ENCODE measurements at regions not wholly inside any gene's neighbourhood (a gene's known extent, or its start where the extent isn't known, plus 50 kb on each side); places are given as distances from the start of the nearest gene placed in this dataset.

DNA sequence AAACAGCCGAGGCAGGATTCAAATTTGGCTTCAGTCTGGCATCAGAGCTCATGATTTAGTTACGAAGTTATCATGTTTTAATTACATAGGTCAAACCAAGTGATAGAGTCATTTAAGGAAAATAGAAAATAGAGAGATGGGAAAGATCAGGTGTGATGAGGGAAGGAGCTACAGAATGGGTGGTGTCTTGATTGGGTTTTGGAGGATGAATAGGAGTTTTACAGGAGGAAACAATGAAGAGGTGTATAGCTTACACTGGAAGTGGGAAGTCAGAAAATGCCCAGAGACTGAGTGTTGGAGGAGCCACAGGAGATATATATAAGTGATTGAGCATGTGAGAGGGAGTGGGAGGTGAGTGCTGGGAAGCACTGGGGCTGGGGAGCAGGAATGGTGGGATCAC is 264.2 kb upstream of the TNP1 start:
- Mint-ChIP-seq H3K27ac (no peak overlapping the region), H3K4me3 (peak overlapping the region in 1 of 2 donors; percentile 41), H3K4me1 (no peaks in the 10 kb centered on the region), H3K36me3 (no peaks in the 10 kb centered on the region), H3K9me3 (peaks cover 0 to 3% (median 0%) of the 10 kb centered on the region in 7 donors), H3K27me3 (ENCODE audit: low read depth in 3 of 3) (peaks cover 8 to 19% (median 16%) of the 10 kb centered on the region in 3 donors)
- Histone ChIP-seq H3K4me2 (replicated peaks; ENCODE audit: extremely low read depth, low read length, poor library complexity, severe bottlenecking) (no peak overlapping the region), H2AFZ (ENCODE audit: insufficient read depth, low read depth, low read length, poor library complexity, severe bottlenecking) (no peak overlapping the region), H3K4me3 (replicated peaks in 1 of 3; ENCODE audit: low read depth in 2 of 3, low read length in 3 of 3) (no peak overlapping the region), H4K20me1 (ENCODE audit: insufficient read depth, low read length) (no peaks in the 10 kb centered on the region), H3K4me1 (ENCODE audit: control insufficient read depth in 1 of 2, insufficient read depth in 2 of 2, low read length in 2 of 2) (no peaks in the 10 kb centered on the region), H3K9me3 (replicated peaks in 1 of 2; ENCODE audit: control insufficient read depth in 1 of 2, insufficient read depth in 1 of 2, low read length in 2 of 2) (no peaks in the 10 kb centered on the region), H3K79me2 (ENCODE audit: insufficient read depth, low read length) (no peaks in the 10 kb centered on the region), H3K27ac (ENCODE audit: low read depth in 1 of 2, low read length in 2 of 2) (no peak overlapping the region), H3K9ac (ENCODE audit: insufficient read depth, low read length, poor library complexity, severe bottlenecking) (no peak overlapping the region), H3K36me3 (replicated peaks in 1 of 2; ENCODE audit: control insufficient read depth in 1 of 2, insufficient read depth in 2 of 2, low read length in 2 of 2) (no peaks in the 10 kb centered on the region), H3K27me3 (ENCODE audit: control insufficient read depth in 2 of 2, insufficient read depth in 2 of 2, low read length in 2 of 2) (peaks cover 0 to 6% of the 10 kb centered on the region in 2 donors)
- intact Hi-C loops (cut with micrococcal nuclease): no loop called here
- no peak for DNase-seq
- no peak for TF ChIP-seq CTCF (IDR thresholded peaks at IDR 0.05)
- 88% methylated on average over 2 of the region's 2 CpGs for WGBS (ENCODE audit: insufficient coverage)

- H3K27ac ChIP-seq (ENCODE audit: low read depth in 1 of 2, low read length in 2 of 2): no peak overlapping the region
- no peaks in the 10 kb centered on the region for H3K36me3 ChIP-seq (replicated peaks in 1 of 2; ENCODE audit: control insufficient read depth in 1 of 2, insufficient read depth in 2 of 2, low read length in 2 of 2)
- no peak overlapping the region for H2AFZ ChIP-seq (ENCODE audit: insufficient read depth, low read depth, low read length, poor library complexity, severe bottlenecking)
- WGBS (ENCODE audit: insufficient coverage): no CpG with 5 or more reads among the region's 2 CpGs
- no peak for DNase-seq
- peaks cover 3 to 4% of the 10 kb centered on the region in 2 donors for H3K27me3 ChIP-seq (ENCODE audit: control insufficient read depth in 2 of 2, insufficient read depth in 2 of 2, low read length in 2 of 2)
- TF ChIP-seq CTCF (IDR thresholded peaks at IDR 0.05): no peak
- H3K4me3 Mint-ChIP-seq: no peak overlapping the region
- no peaks in the 10 kb centered on the region for H3K9me3 ChIP-seq (replicated peaks in 1 of 2; ENCODE audit: control insufficient read depth in 1 of 2, insufficient read depth in 1 of 2, low read length in 2 of 2)
- H4K20me1 ChIP-seq (ENCODE audit: insufficient read depth, low read length): no peaks in the 10 kb centered on the region
- H3K9ac ChIP-seq (ENCODE audit: insufficient read depth, low read length, poor library complexity, severe bottlenecking): no peak overlapping the region
- H3K4me3 ChIP-seq (replicated peaks in 1 of 3; ENCODE audit: low read depth in 2 of 3, low read length in 3 of 3): no peak overlapping the region
- no peaks in the 10 kb centered on the region for H3K36me3 Mint-ChIP-seq
- H3K79me2 ChIP-seq (ENCODE audit: insufficient read depth, low read length): no peaks in the 10 kb centered on the region
- intact Hi-C loops (cut with micrococcal nuclease): no loop called here
- peaks cover 0 to 3% (median 0%) of the 10 kb centered on the region in 7 donors for H3K9me3 Mint-ChIP-seq
- H3K27ac Mint-ChIP-seq: no peak overlapping the region
- peaks cover 10 to 16% (median 14%) of the 10 kb centered on the region in 3 donors for H3K27me3 Mint-ChIP-seq (ENCODE audit: low read depth in 3 of 3)
- H3K4me1 ChIP-seq (ENCODE audit: control insufficient read depth in 1 of 2, insufficient read depth in 2 of 2, low read length in 2 of 2): no peaks in the 10 kb centered on the region
- H3K4me1 Mint-ChIP-seq: no peaks in the 10 kb centered on the region
- no peak overlapping the region for H3K4me2 ChIP-seq (replicated peaks; ENCODE audit: extremely low read depth, low read length, poor library complexity, severe bottlenecking)
These were observed 261.7 kb upstream of the TNP1 start for GRCh38 chr2:217121565-217121964.

All from CD14-positive monocyte (primary cell).